Urinary bladder (tissue), 3 donors: ENCODE measurements at regions not wholly inside any gene's neighbourhood (a gene's known extent, or its start where the extent isn't known, plus 50 kb on each side); places are given as distances from the start of the nearest gene placed in this dataset.

Source experiments
- DNase-seq: peaks from one replicate; pipeline ENCODE4 v3.0.0-alpha.2; 2015; ENCODE audit errors: extremely low spot score
- H3K27ac ChIP-seq: one replicate; pipeline ENCODE4 v1.5.1; 2013; ENCODE audit warnings: low read depth, mild to moderate bottlenecking, moderate library complexity
- H3K36me3 ChIP-seq: one replicate; pipeline ENCODE4 v1.6.1; 2013; ENCODE audit warnings: mild to moderate bottlenecking, moderate library complexity; ENCODE audit not compliant: insufficient read depth
- H3K4me1 ChIP-seq: one replicate; pipeline ENCODE4 v1.6.1; 2013; ENCODE audit warnings: mild to moderate bottlenecking, moderate library complexity; ENCODE audit not compliant: insufficient read depth
- H3K4me3 ChIP-seq: one replicate; pipeline ENCODE4 v1.5.1; 2013; ENCODE audit warnings: low read depth, low read length
- WGBS: extraction: QIAGEN DNeasy Blood & Tissue Kit; methylation state at CpG from one replicate; pipeline ENCODE4 v1.1.7; 2013; 5-methylcytosine and 5-hydroxymethylcytosine counted together
- donor health status: healthy with polysubstance abuse.
- donor health status: healthy.

DNA sequence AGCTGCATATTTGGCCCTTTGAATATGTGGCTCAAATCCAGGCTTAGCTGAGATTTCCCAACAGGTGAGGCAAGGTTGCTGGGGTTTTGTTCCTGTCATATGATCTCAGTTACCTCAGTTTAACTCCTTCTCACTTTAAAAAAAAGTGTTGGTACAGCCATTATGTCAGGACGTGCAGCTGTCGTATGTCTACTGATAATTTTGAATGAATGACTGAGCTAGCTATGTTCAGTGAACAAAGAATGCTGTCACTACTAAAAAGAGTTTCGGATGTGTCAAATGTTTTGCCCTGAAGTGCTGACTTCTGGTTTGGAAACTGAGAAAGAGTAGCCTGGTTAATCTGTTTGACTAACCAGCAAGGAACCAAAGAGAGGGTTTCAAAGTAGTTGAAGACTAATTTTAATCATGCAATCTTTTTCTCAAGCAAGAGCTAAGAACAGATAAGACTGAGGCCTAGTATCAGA, 106.3 kb upstream of the NR3C1 start:
- H3K4me3 ChIP-seq = no peak overlapping the region
- DNase-seq = no peak
- no peaks in the 10 kb centered on the region for H3K4me1 ChIP-seq
- 94% methylated on average over 3 of the region's 3 CpGs for WGBS
- H3K36me3 ChIP-seq = no peaks in the 10 kb centered on the region
- no peak overlapping the region for H3K27ac ChIP-seq

GRCh38 chr5:143506836-143507552, 103.5 kb upstream of the NR3C1 start:
- no peak overlapping the region for H3K4me3 ChIP-seq
- no peak overlapping the region for H3K27ac ChIP-seq
- whole genome bisulfite sequencing = 38% methylated on average over 1 of the region's 1 CpG
- no peaks in the 10 kb centered on the region for H3K4me1 ChIP-seq
- no peak for DNase-seq
- H3K36me3 ChIP-seq = no peaks in the 10 kb centered on the region

GRCh38 chr5:143505934-143506333, 102.4 kb upstream of the NR3C1 start:
- Histone ChIP-seq H3K4me3 (no peak overlapping the region), H3K4me1 (no peaks in the 10 kb centered on the region), H3K36me3 (no peaks in the 10 kb centered on the region), H3K27ac (no peak overlapping the region)
- WGBS = 100% methylated on average over 1 of the region's 1 CpG
- no peak for DNase-seq

DNA sequence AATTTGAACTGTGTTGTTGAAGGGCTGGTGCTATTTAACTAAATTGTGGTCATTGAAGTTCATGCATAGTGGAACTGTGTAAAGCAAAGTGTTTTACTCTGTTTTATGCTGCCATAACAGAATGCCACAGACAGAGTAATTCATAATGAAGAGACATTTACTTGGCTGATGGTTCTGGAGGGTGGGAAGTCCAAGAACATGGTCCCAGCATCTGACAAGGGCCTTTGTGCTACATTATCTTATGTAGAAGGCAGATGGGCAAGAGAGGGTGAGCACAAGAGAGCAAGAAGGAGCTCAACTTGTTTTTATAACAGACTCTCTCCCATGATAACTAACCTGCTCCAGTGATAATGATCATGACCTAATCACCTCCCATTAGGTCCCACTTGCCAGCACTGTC, 101.9 kb upstream of the NR3C1 start:
- Histone ChIP-seq H3K27ac (no peak overlapping the region), H3K4me3 (no peak overlapping the region)

DNA sequence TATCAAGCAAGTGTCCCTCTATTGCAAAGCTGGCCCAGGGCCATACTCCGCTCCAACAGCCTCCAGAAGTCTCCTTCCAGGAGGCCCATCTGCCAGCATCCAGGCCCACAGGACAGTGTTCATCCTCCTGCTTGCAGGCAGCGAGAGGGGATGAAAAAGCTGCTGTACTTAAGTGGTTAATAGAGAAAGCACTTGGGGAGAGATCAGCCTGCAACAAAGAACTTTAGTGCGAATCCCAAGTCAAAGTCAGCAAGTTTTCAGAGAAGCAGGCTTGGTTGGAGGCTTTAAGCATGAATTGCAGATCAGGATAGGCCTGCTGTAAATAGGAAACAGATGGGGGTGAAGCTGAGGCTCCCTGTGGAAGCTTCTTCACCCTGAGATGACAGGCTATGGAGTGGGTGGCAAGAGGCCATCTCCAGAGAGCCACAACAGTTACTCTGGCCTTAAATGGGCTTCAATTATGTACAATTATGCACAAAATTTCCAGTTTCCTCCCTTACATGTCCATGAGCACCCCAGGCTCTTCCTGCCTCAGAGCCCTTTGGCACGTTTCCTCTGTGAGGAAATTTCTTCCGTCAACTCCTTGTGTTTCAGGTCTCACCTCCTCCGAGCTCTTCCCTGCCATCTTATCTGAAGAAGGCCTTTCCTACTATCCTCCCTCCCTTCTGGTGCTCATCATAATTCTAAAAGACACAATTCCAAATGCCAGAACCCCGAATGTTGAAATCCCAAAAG, 98.0 kb upstream of the NR3C1 start:
- Histone ChIP-seq H3K27ac (no peak overlapping the region), H3K36me3 (no peaks in the 10 kb centered on the region), H3K4me1 (no peaks in the 10 kb centered on the region), H3K4me3 (no peak overlapping the region)
- 89% methylated on average over 7 of the region's 7 CpGs for WGBS
- DNase-seq = no peak

More for the DNA sequence above, 101.9 kb upstream of the NR3C1 start:
- no peak for DNase-seq
- H3K36me3 ChIP-seq = no peaks in the 10 kb centered on the region
- no peaks in the 10 kb centered on the region for H3K4me1 ChIP-seq

DNA sequence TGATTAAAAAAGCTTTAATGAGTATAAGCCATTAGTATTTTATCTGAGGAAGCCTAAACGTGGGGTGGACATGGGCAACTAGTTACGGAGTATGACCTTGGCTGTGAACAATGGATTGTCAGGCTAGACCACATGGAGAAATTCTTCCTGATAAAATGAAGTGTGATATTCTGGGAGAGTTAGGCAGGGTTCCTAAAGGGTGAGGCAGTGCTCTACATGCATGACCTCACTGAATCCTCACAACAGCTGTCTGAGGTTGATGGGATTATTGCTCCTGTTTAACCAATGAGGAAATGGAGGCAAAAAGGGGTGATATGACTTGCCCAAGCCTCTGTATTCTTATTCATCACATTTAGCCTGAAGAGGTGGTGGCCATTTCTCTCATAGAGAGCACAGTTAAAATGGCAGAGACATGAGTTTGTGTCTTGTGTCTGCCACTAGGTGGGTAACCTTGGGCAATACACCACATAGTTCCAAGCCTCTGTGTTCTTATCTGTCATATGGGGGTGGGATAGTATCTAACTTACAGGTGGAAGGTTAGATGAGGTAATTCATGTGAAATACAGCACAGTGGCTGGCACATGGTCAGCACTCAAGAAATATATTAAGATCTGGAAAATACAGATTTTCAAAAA, 96.1 kb upstream of the NR3C1 start:
- Histone ChIP-seq H3K4me3 (no peak overlapping the region), H3K27ac (no peak overlapping the region), H3K36me3 (no peaks in the 10 kb centered on the region), H3K4me1 (peaks cover under 1% of the 10 kb centered on the region)
- DNase-seq = no peak
- WGBS = 83% methylated on average over 2 of the region's 2 CpGs

DNA sequence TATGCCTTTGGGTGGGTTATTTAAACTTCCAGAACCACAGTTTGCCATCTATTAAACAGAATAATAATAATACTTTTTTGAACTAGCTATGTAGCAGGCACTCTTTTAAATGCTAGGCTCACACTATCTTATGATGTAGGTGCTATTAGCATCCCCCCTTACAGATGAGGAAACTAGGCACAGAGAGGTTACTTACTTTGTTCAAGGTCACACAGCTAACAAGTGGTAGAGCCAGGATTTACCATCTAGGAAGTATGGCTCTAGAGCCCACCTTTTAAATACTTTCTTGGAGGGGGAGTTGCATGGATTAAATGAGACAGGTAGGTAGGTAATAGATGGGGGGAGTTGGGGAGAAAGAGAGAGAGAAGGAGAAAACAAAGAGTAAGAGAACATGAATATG, 95.3 kb upstream of the NR3C1 start:
- H3K27ac ChIP-seq = no peak overlapping the region
- no peaks in the 10 kb centered on the region for H3K36me3 ChIP-seq
- H3K4me3 ChIP-seq = no peak overlapping the region
- peaks cover 1% of the 10 kb centered on the region for H3K4me1 ChIP-seq
- DNase-seq = no peak

- DNase-seq = no peak
- Histone ChIP-seq H3K36me3 (no peaks in the 10 kb centered on the region), H3K4me1 (peaks cover 1% of the 10 kb centered on the region), H3K4me3 (no peak overlapping the region), H3K27ac (no peak overlapping the region)
These were observed 94.3 kb upstream of the NR3C1 start for GRCh38 chr5:143497749-143498148.

GRCh38 chr5:143496943-143497342, 93.5 kb upstream of the NR3C1 start:
- Histone ChIP-seq H3K4me1 (peaks cover 1% of the 10 kb centered on the region), H3K4me3 (no peak overlapping the region), H3K27ac (no peak overlapping the region), H3K36me3 (no peaks in the 10 kb centered on the region)
- DNase-seq = no peak
- 91% methylated on average over 2 of the region's 2 CpGs for whole genome bisulfite sequencing

- 20% methylated on average over 2 of the region's 2 CpGs for WGBS
These were observed 92.4 kb upstream of the NR3C1 start for GRCh38 chr5:143495821-143496275.

GRCh38 chr5:143495110-143495509, 91.6 kb upstream of the NR3C1 start:
- H3K4me1 ChIP-seq = peaks cover 1% of the 10 kb centered on the region
- no peak overlapping the region for H3K4me3 ChIP-seq
- 91% methylated on average over 2 of the region's 2 CpGs for WGBS
- H3K27ac ChIP-seq = no peak overlapping the region
- no peak for DNase-seq
- H3K36me3 ChIP-seq = no peaks in the 10 kb centered on the region

More at GRCh38 chr5:143495821-143496275, 92.4 kb upstream of the NR3C1 start:
- Histone ChIP-seq H3K4me3 (no peak overlapping the region), H3K27ac (no peak overlapping the region), H3K4me1 (peaks cover 1% of the 10 kb centered on the region), H3K36me3 (no peaks in the 10 kb centered on the region)
- peak; percentile 52 for DNase-seq

DNA sequence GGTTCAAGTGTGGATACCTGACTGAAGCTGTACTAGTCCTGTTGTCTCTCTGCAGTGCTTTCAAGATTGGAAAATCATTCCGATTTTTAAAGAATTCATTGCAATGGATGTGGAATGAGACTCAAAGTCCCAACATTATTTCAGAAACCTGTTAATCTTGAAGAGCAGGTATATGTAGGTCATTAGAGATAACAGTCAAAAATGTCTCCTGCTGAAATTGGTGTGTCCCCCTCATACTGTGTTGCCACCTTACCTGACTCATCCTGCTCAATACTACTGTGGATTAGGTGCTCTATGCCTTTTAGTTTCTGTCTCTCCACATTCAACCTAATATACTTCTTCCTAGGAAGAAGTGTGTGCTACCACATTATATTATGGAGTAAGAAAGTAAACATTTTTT, 91.1 kb upstream of the NR3C1 start:
- H3K36me3 ChIP-seq = no peaks in the 10 kb centered on the region
- 95% methylated on average over 1 of the region's 1 CpG for WGBS
- no peak for DNase-seq
- no peak overlapping the region for H3K4me3 ChIP-seq
- no peak overlapping the region for H3K27ac ChIP-seq
- H3K4me1 ChIP-seq = peaks cover 1% of the 10 kb centered on the region

DNA sequence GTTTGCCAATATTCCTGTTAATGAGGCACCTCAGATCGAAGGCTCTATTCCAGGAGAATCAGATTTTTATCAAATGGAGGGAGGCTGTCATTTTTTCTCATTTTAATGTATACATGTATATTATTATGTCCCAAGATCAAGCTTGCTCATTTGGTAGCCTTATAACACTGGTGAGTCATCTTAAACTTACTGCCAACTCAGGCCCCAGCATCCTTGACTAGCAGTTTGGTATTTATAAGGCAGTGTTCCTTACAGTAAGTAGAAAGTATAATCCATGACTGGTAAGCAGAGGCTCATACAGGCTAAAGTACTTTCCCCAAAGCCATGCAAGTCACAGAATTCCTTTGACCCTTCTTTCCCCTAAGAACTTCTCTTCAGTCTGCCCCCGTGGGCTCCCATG, 90.7 kb upstream of the NR3C1 start:
- 79% methylated on average over 2 of the region's 2 CpGs for WGBS
- H3K27ac ChIP-seq = no peak overlapping the region
- no peaks in the 10 kb centered on the region for H3K36me3 ChIP-seq
- DNase-seq = no peak
- no peak overlapping the region for H3K4me3 ChIP-seq
- H3K4me1 ChIP-seq = peaks cover 1% of the 10 kb centered on the region

DNA sequence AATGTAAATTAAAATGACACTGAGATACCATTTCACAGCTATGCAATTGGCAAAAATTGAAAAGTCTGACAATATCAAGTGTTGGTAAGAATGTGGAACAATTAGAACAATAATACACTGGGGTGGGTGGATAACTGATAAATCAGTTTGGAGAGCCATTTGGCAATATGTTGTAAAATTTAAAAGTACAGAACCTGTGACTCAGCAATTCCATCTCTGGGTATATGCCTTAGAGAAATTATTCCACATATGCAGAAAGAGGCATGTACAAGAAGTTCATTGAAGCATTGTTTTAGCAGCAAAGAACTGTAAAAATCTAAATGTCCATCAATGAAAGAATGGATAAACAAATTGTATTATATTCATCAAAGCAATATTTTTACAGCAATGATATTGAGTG, 89.3 kb upstream of the NR3C1 start:
- no peak for DNase-seq
- no peak overlapping the region for H3K4me3 ChIP-seq
- H3K36me3 ChIP-seq = no peaks in the 10 kb centered on the region
- H3K4me1 ChIP-seq = peaks cover 1% of the 10 kb centered on the region
- H3K27ac ChIP-seq = no peak overlapping the region
